ENCODE measurements at regions not wholly inside any gene's neighbourhood (a gene's known extent, or its start where the extent isn't known, plus 50 kb on each side); places are given as distances from the start of the nearest gene placed in this dataset.

- Histone ChIP-seq H4K8ac (ENCODE audit: extremely low read depth, insufficient read depth, low read length) (no peak overlapping the region), H3K4me1 (replicated peaks in 1 of 4; ENCODE audit: control insufficient read depth in 3 of 4, insufficient read depth in 4 of 4, low read length in 3 of 4) (no peaks in the 10 kb centered on the region), H3K18ac (ENCODE audit: extremely low read depth, low read length) (no peak overlapping the region), H3K27me3 (replicated peaks in 1 of 4; ENCODE audit: control insufficient read depth in 3 of 4, extremely low read depth in 1 of 4, insufficient read depth in 3 of 4, low read length in 3 of 4) (no peaks in the 10 kb centered on the region), H3K79me1 (ENCODE audit: low read depth, low read length) (no peaks in the 10 kb centered on the region), H3K4me2 (ENCODE audit: insufficient read depth in 1 of 2, low read depth in 2 of 2, low read length in 2 of 2) (no peak overlapping the region), H3K56ac (replicated peaks; ENCODE audit: insufficient read length, low read depth, low read length) (no peak overlapping the region), H3K23me2 (ENCODE audit: low read depth, low read length) (no peaks in the 10 kb centered on the region), H3K4ac (replicated peaks; ENCODE audit: insufficient read length, low read depth, low read length) (no peak overlapping the region), H2BK12ac (ENCODE audit: low read depth, low read length) (no peak overlapping the region), H3K4me3 (ENCODE audit: extremely low read depth in 1 of 4, insufficient read depth in 2 of 4, low read depth in 3 of 4, low read length in 4 of 4) (no peak overlapping the region), H2BK15ac (ENCODE audit: low read length) (no peak overlapping the region), H3K23ac (ENCODE audit: insufficient read length) (no peak overlapping the region), H3K9me3 (ENCODE audit: insufficient read depth in 2 of 2, low read depth in 1 of 2, low read length in 1 of 2) (no peaks in the 10 kb centered on the region; a peak in 1 of 4 replicates), H3K14ac (ENCODE audit: insufficient read length) (no peak overlapping the region), H2BK20ac (ENCODE audit: low read length) (no peak overlapping the region), H3K36me3 (ENCODE audit: control insufficient read depth in 2 of 4, insufficient read depth in 4 of 4, low read length in 3 of 4) (no peaks in the 10 kb centered on the region; a peak in 1 of 8 replicates), H3K79me2 (ENCODE audit: control insufficient read depth in 1 of 2, insufficient read depth in 2 of 2, low read length in 2 of 2) (no peaks in the 10 kb centered on the region), H2BK5ac (ENCODE audit: low read depth, low read length) (no peak overlapping the region), H3K9ac (replicated peaks in 1 of 4; ENCODE audit: extremely low read depth in 1 of 4, low read depth in 3 of 4, low read length in 3 of 4) (no peak overlapping the region), H2AK5ac (ENCODE audit: low read depth, low read length) (no peak overlapping the region), H2AFZ (ENCODE audit: low read length) (0 out of 2 replicates have a peak overlapping the region, but pooled peaks have one; percentile 30), H3K27ac (ENCODE audit: low read depth, low read length) (no peak overlapping the region), H4K20me1 (replicated peaks in 1 of 2; ENCODE audit: control insufficient read depth in 1 of 2, insufficient read depth in 2 of 2, low read length in 2 of 2) (no peaks in the 10 kb centered on the region), H4K5ac (ENCODE audit: insufficient read length, low read depth, low read length) (no peak overlapping the region), H2BK120ac (replicated peaks; ENCODE audit: low read depth, low read length) (no peak overlapping the region), H4K91ac (replicated peaks; ENCODE audit: insufficient read length, low read length) (no peak overlapping the region)
- TF ChIP-seq ZNF274 (IDR thresholded peaks at IDR 0.05; ENCODE audit: borderline replicate concordance, extremely low read depth, low read length) (no peak), E2F6 (IDR thresholded peaks at IDR 0.05) (no peak), KDM5A (IDR thresholded peaks at IDR 0.05; ENCODE audit: low read length) (no peak), MAX (IDR thresholded peaks at IDR 0.05) (no peak)
- FAIRE-seq: no peak
- ChIA-PET POLR2A (ENCODE audit: partially characterized antibody) (no interaction called here), CTCF (ENCODE audit: partially characterized antibody) (interaction anchor here (0.8 to 2.1 kb wide), 3 partner anchors 10 to 16 kb away, joined by 3 to 11 read pairs (median 5); no protein-coding TSS in a partner anchor)
- no peak for DNase-seq (ENCODE audit: low read depth in 1 of 2, low spot score in 2 of 2)
- 85% methylated on average over 4 of the region's 4 CpGs; no CpG with 5 or more reads in 1 of the 2 experiments for WGBS, 2 experiments (ENCODE audit: extremely low coverage in 1 of 2, insufficient coverage in 1 of 2, insufficient read length in 1 of 2, insufficient replicate concordance in 2 of 2, low coverage in 1 of 2, low lambda C conversion rate in 2 of 2, missing lambda C conversion rate in 1 of 2)
Measured at GRCh38 chr7:145831616-145832206, 284.9 kb upstream of the CNTNAP2 start.
